ENCODE measurements at regions not wholly inside any gene's neighbourhood (a gene's known extent, or its start where the extent isn't known, plus 50 kb on each side); places are given as distances from the start of the nearest gene placed in this dataset.
A peak's percentile ranks its signal among the peaks of the same experiment; 100 is the strongest.

- no peaks in the 10 kb centered on the region for H3K36me3 ChIP-seq (replicated peaks; ENCODE audit: insufficient read depth, low read depth)
- no peaks in the 10 kb centered on the region for H4K20me1 ChIP-seq (ENCODE audit: insufficient read depth, poor library complexity, severe bottlenecking)
- H3K79me2 ChIP-seq: no peaks in the 10 kb centered on the region
- TF ChIP-seq EZH2phosphoT487 (IDR thresholded peaks at IDR 0.05; ENCODE audit: low read depth, severe bottlenecking, unreplicated experiment) (no peak), EZH2 (IDR thresholded peaks at IDR 0.05; ENCODE audit: borderline replicate concordance) (no peak), CTCF (IDR thresholded peaks at IDR 0.05; ENCODE audit: poor library complexity) (no peak)
- no peak for DNase-seq (ENCODE audit: low spot score)
- H3K4me2 ChIP-seq: peak overlapping the region; percentile 14
- no peak overlapping the region for H3K4me3 ChIP-seq
- no peaks in the 10 kb centered on the region for H3K27me3 ChIP-seq
- H2AFZ ChIP-seq: no peak overlapping the region
- WGBS (ENCODE audit: low lambda C conversion rate, missing lambda C conversion rate): 69% methylated on average over 9 of the region's 9 CpGs
- H3K9me2 ChIP-seq (replicated peaks; ENCODE audit: insufficient read depth): no peaks in the 10 kb centered on the region
- no peak overlapping the region for H3K27ac ChIP-seq
- peaks cover 14% of the 10 kb centered on the region for H3K4me1 ChIP-seq (ENCODE audit: insufficient read depth)
- H3K9me3 ChIP-seq (ENCODE audit: low read depth): no peaks in the 10 kb centered on the region
Observed at GRCh38 chr10:7084280-7085005, 326.4 kb downstream of the SFMBT2 start.

- Histone ChIP-seq H3K79me2 (no peaks in the 10 kb centered on the region), H3K27ac (no peak overlapping the region), H3K9me3 (ENCODE audit: low read depth) (no peaks in the 10 kb centered on the region), H3K36me3 (replicated peaks; ENCODE audit: insufficient read depth, low read depth) (no peaks in the 10 kb centered on the region), H3K9me2 (replicated peaks; ENCODE audit: insufficient read depth) (no peaks in the 10 kb centered on the region), H3K4me1 (ENCODE audit: insufficient read depth) (peaks cover 14% of the 10 kb centered on the region), H2AFZ (no peak overlapping the region), H3K4me2 (no peak overlapping the region), H3K4me3 (no peak overlapping the region), H4K20me1 (ENCODE audit: insufficient read depth, poor library complexity, severe bottlenecking) (no peaks in the 10 kb centered on the region), H3K27me3 (no peaks in the 10 kb centered on the region)
- WGBS (ENCODE audit: low lambda C conversion rate, missing lambda C conversion rate): 47% methylated on average over 4 of the region's 4 CpGs
- TF ChIP-seq EZH2phosphoT487 (IDR thresholded peaks at IDR 0.05; ENCODE audit: low read depth, severe bottlenecking, unreplicated experiment) (no peak), EZH2 (IDR thresholded peaks at IDR 0.05; ENCODE audit: borderline replicate concordance) (no peak), CTCF (IDR thresholded peaks at IDR 0.05; ENCODE audit: poor library complexity) (no peak)
- no peak for DNase-seq (ENCODE audit: low spot score)
Observed at GRCh38 chr10:7082967-7083366, 327.9 kb downstream of the SFMBT2 start.

GRCh38 chr10:7077880-7078279 lies 333.0 kb downstream of the SFMBT2 start:
- 90% methylated on average over 5 of the region's 5 CpGs for WGBS (ENCODE audit: low lambda C conversion rate, missing lambda C conversion rate)
- Histone ChIP-seq H3K9me3 (ENCODE audit: low read depth) (no peaks in the 10 kb centered on the region), H2AFZ (no peak overlapping the region), H3K27ac (no peak overlapping the region), H3K27me3 (peaks cover 8% of the 10 kb centered on the region), H3K79me2 (no peaks in the 10 kb centered on the region), H3K4me3 (no peak overlapping the region), H4K20me1 (ENCODE audit: insufficient read depth, poor library complexity, severe bottlenecking) (no peaks in the 10 kb centered on the region), H3K9me2 (replicated peaks; ENCODE audit: insufficient read depth) (no peaks in the 10 kb centered on the region), H3K4me1 (ENCODE audit: insufficient read depth) (peaks cover 6% of the 10 kb centered on the region), H3K36me3 (replicated peaks; ENCODE audit: insufficient read depth, low read depth) (no peaks in the 10 kb centered on the region), H3K4me2 (no peak overlapping the region)
- no peak for TF ChIP-seq EZH2phosphoT487 (IDR thresholded peaks at IDR 0.05; ENCODE audit: low read depth, severe bottlenecking, unreplicated experiment)
- TF ChIP-seq EZH2 (IDR thresholded peaks at IDR 0.05; ENCODE audit: borderline replicate concordance): no peak
- no peak for TF ChIP-seq CTCF (IDR thresholded peaks at IDR 0.05; ENCODE audit: poor library complexity)
- DNase-seq (ENCODE audit: low spot score): no peak
